GM10266 (cell line): ENCODE measurements at regions not wholly inside any gene's neighbourhood (a gene's known extent, or its start where the extent isn't known, plus 50 kb on each side); places are given as distances from the start of the nearest gene placed in this dataset.
"Not testable (repeated sequence)": the region's sequence is repeated elsewhere in the genome, so short reads cannot be mapped to it uniquely, and the experiment has no call there.

Experiments
- DNase-seq: peaks from one replicate; pipeline ENCODE4 v3.0.0; 2012; ENCODE audit errors: extremely low spot score
- TF ChIP-seq, protein P1 (sequence below): IDR thresholded peaks from 2 replicates; pipeline ENCODE4 v1.5.1; 2012; ENCODE audit warnings: mild to moderate bottlenecking, low read depth; ENCODE audit not compliant: control insufficient read depth, insufficient read depth; ENCODE audit errors: missing control alignments

DNA sequence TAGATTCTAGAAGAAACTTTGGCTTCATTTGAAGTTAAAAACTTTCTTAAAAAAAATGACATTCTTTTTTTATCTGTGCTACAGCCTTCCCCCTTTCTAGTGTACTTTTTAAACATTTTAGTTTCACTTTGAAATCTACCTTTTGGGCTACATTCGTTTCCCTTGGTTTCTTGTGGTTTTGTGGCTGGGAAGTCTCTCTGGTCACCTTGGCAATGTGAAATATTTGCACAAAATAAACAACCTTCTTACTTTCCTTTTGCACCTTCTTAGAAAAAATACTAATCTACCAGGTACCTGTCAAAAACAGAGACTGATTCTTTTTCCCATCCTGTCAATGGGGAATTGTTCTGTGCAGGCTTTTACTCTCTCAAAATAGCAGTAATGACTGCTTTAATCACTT is 350.2 kb downstream of the GATA3 start:
- TF ChIP-seq, protein P1, sequence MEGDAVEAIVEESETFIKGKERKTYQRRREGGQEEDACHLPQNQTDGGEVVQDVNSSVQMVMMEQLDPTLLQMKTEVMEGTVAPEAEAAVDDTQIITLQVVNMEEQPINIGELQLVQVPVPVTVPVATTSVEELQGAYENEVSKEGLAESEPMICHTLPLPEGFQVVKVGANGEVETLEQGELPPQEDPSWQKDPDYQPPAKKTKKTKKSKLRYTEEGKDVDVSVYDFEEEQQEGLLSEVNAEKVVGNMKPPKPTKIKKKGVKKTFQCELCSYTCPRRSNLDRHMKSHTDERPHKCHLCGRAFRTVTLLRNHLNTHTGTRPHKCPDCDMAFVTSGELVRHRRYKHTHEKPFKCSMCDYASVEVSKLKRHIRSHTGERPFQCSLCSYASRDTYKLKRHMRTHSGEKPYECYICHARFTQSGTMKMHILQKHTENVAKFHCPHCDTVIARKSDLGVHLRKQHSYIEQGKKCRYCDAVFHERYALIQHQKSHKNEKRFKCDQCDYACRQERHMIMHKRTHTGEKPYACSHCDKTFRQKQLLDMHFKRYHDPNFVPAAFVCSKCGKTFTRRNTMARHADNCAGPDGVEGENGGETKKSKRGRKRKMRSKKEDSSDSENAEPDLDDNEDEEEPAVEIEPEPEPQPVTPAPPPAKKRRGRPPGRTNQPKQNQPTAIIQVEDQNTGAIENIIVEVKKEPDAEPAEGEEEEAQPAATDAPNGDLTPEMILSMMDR = no peak
- peak; percentile 16 for DNase-seq

GRCh38 chr10:8405596-8405995 is 351.1 kb downstream of the GATA3 start:
- TF ChIP-seq, protein P1 = no peak
- no peak for DNase-seq

DNA sequence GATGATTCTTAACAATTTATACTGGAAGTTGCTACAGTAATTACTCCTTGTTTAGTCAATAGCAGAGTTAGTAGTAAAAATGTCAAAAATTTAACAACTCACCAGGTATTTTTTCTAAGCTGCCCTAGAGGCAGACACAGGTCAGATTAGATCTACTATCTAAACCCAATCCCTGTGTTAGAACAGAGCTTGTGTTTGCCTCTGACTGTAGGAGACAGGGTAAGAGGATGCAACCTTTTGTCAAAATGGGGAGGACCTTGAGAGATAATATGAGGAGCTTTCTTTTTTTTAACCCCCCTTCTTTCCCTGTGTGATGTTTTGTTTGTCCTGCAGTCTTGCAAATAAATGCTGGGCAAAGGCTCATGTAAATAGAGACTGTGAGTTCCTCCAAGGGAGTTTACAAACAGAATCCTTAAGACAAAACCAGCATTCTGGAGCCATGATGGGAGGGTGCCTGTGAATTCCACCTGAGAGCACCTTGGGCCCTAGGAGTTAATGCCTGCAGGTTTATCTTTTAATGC is 353.1 kb downstream of the GATA3 start:
- TF ChIP-seq, protein P1 = no peak
- no peak for DNase-seq

DNA sequence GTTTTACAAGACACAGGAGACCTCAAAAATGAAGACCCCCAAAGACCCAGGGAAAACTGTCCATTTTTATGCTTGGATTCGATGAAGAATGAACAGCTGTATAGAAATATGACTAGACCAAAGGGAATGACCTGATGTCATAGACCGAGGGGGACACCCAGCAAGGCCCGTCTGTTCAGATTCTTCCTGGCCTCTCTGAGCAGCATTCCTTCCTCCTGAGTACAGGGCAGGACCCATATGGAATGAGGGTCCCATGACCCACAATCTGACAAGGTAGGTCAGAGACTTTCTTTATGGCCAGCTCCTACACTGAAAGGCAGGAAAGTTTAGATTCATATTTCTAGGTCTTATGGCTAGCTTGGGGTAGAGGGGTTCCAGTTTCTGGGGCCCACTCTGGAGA is 356.0 kb downstream of the GATA3 start:
- DNase-seq = no peak
- TF ChIP-seq, protein P1 = no peak

- DNase-seq = no peak
- TF ChIP-seq, protein P1 = no peak
These were observed 358.1 kb downstream of the GATA3 start for GRCh38 chr10:8412541-8412940.

DNA sequence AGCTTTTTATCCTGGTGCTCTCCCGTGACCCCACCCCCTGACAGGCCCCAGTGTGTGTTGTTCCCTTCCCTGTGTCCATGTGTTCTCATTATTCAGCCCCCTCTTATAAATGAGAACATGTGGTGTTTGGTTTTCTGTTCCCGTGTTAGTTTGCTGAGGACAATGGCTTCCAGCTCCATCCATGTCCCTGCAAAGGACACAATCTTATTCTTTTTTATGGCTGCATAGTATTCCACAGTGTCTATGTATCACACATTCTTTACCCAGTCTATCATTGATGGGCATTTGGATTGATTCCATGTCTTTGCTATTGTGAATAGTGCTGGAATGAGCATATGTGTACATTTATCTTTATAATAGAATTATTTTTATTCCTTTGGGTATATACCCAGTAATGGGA is 360.5 kb downstream of the GATA3 start:
- not testable (repeated sequence) for DNase-seq

DNA sequence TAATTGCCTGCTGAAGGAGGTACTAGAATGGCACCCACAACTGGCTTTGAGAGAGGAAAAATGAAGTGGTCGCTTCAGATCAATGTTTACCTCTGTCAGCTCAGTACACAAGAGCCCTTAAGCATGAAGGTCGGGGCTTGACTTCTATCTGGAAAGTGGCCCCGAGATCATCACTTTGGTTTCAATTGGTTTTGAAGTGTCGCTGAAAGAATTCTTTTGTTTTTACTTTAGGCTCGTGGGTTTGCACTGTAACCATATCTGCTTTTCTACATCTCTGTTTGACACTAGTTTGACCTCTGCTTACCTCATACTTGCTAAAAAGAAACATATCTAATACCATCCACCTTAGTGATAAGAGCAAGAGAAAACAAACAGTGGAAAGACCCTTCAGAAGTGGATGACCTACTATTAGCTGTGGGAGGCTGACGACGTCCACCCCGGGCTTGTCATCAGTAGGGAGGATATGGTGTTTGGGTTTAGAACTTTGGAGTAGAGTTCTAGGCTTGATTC is 361.8 kb downstream of the GATA3 start:
- TF ChIP-seq, protein P1 = no peak
- DNase-seq = no peak

GRCh38 chr10:8416760-8417159 is 362.3 kb downstream of the GATA3 start:
- DNase-seq = no peak
- TF ChIP-seq, protein P1 = no peak
